ENCODE measurements at regions not wholly inside any gene's neighbourhood (a gene's known extent, or its start where the extent isn't known, plus 50 kb on each side); places are given as distances from the start of the nearest gene placed in this dataset.

DNA sequence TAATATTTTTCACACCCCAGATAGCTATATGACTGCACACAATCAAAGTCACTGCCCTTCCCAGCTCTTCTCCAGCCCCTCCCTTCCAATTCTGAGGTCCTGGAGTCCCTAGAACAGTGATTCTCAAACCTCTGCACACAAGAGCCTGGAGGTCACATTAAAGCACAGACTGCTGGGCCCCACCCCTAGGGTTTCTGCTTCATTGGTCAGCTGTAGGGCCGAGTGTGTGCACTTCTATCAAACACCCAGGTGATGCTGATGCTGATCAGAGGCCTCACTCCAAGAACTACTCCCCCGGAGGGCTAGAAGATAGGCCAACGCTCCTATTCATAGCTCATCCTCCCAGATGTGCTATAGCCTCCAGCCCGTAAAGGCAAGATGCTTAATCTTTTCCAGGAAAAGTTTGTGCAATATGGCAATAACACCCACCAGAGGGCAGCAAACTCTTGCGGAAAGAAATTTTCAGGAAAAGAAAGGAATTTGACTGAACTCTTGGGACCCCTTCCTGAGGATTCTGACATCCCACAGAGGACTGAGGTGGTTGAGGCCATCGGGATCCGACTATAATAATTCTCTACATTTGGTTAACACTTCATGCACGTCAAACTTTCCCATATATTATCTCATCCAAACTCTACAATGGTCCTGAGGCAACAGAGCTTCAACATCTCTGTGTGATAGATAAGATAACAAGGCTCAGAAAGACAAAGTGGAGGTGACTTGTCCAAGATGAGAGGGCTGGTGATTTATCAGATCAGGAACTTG is 194.2 kb upstream of the PKDCC start:
- TF ChIP-seq, protein P1, sequence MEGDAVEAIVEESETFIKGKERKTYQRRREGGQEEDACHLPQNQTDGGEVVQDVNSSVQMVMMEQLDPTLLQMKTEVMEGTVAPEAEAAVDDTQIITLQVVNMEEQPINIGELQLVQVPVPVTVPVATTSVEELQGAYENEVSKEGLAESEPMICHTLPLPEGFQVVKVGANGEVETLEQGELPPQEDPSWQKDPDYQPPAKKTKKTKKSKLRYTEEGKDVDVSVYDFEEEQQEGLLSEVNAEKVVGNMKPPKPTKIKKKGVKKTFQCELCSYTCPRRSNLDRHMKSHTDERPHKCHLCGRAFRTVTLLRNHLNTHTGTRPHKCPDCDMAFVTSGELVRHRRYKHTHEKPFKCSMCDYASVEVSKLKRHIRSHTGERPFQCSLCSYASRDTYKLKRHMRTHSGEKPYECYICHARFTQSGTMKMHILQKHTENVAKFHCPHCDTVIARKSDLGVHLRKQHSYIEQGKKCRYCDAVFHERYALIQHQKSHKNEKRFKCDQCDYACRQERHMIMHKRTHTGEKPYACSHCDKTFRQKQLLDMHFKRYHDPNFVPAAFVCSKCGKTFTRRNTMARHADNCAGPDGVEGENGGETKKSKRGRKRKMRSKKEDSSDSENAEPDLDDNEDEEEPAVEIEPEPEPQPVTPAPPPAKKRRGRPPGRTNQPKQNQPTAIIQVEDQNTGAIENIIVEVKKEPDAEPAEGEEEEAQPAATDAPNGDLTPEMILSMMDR (conservative IDR thresholded peaks at IDR 0.05) = peak; percentile 66
- TF ChIP-seq ZFX (IDR thresholded peaks at IDR 0.05) = no peak
